ENCODE measurements at regions not wholly inside any gene's neighbourhood (a gene's known extent, or its start where the extent isn't known, plus 50 kb on each side); places are given as distances from the start of the nearest gene placed in this dataset.

GRCh38 chr5:142225141-142225540, 99.7 kb downstream of the SPRY4 start:
- Histone ChIP-seq H3K4me1 (ENCODE audit: insufficient read depth, low read length) (no peaks in the 10 kb centered on the region), H2AFZ (ENCODE audit: low read length) (no peak overlapping the region), H3K4me2 (ENCODE audit: insufficient read depth, low read length) (no peak overlapping the region), H3K4me3 (ENCODE audit: insufficient read depth, low read length) (no peak overlapping the region), H3K9me3 (ENCODE audit: low read depth, low read length) (no peaks in the 10 kb centered on the region), H3K79me2 (ENCODE audit: insufficient read depth, low read length) (no peaks in the 10 kb centered on the region), H3K27me3 (ENCODE audit: insufficient read depth, low read length) (peaks cover 11% of the 10 kb centered on the region), H3K27ac (ENCODE audit: low read depth, low read length) (no peak overlapping the region), H3K36me3 (ENCODE audit: insufficient read depth, low read length) (no peaks in the 10 kb centered on the region), H4K20me1 (ENCODE audit: insufficient read depth, low read length) (no peaks in the 10 kb centered on the region)
- TF ChIP-seq CTCF (IDR thresholded peaks at IDR 0.05; ENCODE audit: extremely low read depth, low read depth, low read length) = no peak
- DNase-seq (ENCODE audit: insufficient read length, low spot score, missing footprints) = no peak

- Histone ChIP-seq H3K27ac (ENCODE audit: low read depth, low read length) (no peak overlapping the region), H3K4me1 (ENCODE audit: insufficient read depth, low read length) (no peaks in the 10 kb centered on the region), H3K36me3 (ENCODE audit: insufficient read depth, low read length) (no peaks in the 10 kb centered on the region), H3K79me2 (ENCODE audit: insufficient read depth, low read length) (no peaks in the 10 kb centered on the region), H4K20me1 (ENCODE audit: insufficient read depth, low read length) (no peaks in the 10 kb centered on the region), H3K9me3 (ENCODE audit: low read depth, low read length) (no peaks in the 10 kb centered on the region), H3K4me2 (ENCODE audit: insufficient read depth, low read length) (no peak overlapping the region), H3K4me3 (ENCODE audit: insufficient read depth, low read length) (no peak overlapping the region), H3K27me3 (ENCODE audit: insufficient read depth, low read length) (peaks cover 11% of the 10 kb centered on the region), H2AFZ (ENCODE audit: low read length) (no peak overlapping the region)
- TF ChIP-seq CTCF (IDR thresholded peaks at IDR 0.05; ENCODE audit: extremely low read depth, low read depth, low read length) = no peak
- DNase-seq (ENCODE audit: insufficient read length, low spot score, missing footprints) = no peak
Observed at GRCh38 chr5:142222866-142223558, 101.8 kb downstream of the SPRY4 start.

GRCh38 chr5:142222225-142222865, 102.5 kb downstream of the SPRY4 start:
- H3K4me3 ChIP-seq (ENCODE audit: insufficient read depth, low read length) = no peak overlapping the region
- no peaks in the 10 kb centered on the region for H3K36me3 ChIP-seq (ENCODE audit: insufficient read depth, low read length)
- no peaks in the 10 kb centered on the region for H4K20me1 ChIP-seq (ENCODE audit: insufficient read depth, low read length)
- no peak overlapping the region for H2AFZ ChIP-seq (ENCODE audit: low read length)
- no peak for DNase-seq (ENCODE audit: insufficient read length, low spot score, missing footprints)
- no peaks in the 10 kb centered on the region for H3K79me2 ChIP-seq (ENCODE audit: insufficient read depth, low read length)
- no peak overlapping the region for H3K4me2 ChIP-seq (ENCODE audit: insufficient read depth, low read length)
- H3K9me3 ChIP-seq (ENCODE audit: low read depth, low read length) = no peaks in the 10 kb centered on the region
- H3K4me1 ChIP-seq (ENCODE audit: insufficient read depth, low read length) = no peaks in the 10 kb centered on the region
- no peak for TF ChIP-seq CTCF (IDR thresholded peaks at IDR 0.05; ENCODE audit: extremely low read depth, low read depth, low read length)
- H3K27me3 ChIP-seq (ENCODE audit: insufficient read depth, low read length) = peaks cover 11% of the 10 kb centered on the region
- H3K27ac ChIP-seq (ENCODE audit: low read depth, low read length) = no peak overlapping the region

GRCh38 chr5:142221091-142221860, 103.5 kb downstream of the SPRY4 start:
- no peak overlapping the region for H2AFZ ChIP-seq (ENCODE audit: low read length)
- H3K4me1 ChIP-seq (ENCODE audit: insufficient read depth, low read length) = peaks cover 6% of the 10 kb centered on the region
- H3K36me3 ChIP-seq (ENCODE audit: insufficient read depth, low read length) = no peaks in the 10 kb centered on the region
- no peak for DNase-seq (ENCODE audit: insufficient read length, low spot score, missing footprints)
- no peak overlapping the region for H3K27ac ChIP-seq (ENCODE audit: low read depth, low read length)
- no peaks in the 10 kb centered on the region for H3K79me2 ChIP-seq (ENCODE audit: insufficient read depth, low read length)
- no peak overlapping the region for H3K4me3 ChIP-seq (ENCODE audit: insufficient read depth, low read length)
- H4K20me1 ChIP-seq (ENCODE audit: insufficient read depth, low read length) = no peaks in the 10 kb centered on the region
- no peak overlapping the region for H3K4me2 ChIP-seq (ENCODE audit: insufficient read depth, low read length)
- peaks cover 11% of the 10 kb centered on the region for H3K27me3 ChIP-seq (ENCODE audit: insufficient read depth, low read length)
- H3K9me3 ChIP-seq (ENCODE audit: low read depth, low read length) = no peaks in the 10 kb centered on the region
- TF ChIP-seq CTCF (IDR thresholded peaks at IDR 0.05; ENCODE audit: extremely low read depth, low read depth, low read length) = no peak
